B cell (primary cell): ENCODE measurements at regions not wholly inside any gene's neighbourhood (a gene's known extent, or its start where the extent isn't known, plus 50 kb on each side); places are given as distances from the start of the nearest gene placed in this dataset.

Experiments
- CTCF ChIP-seq: fragments of 200-600 bp; IDR thresholded peaks from one replicate; pipeline ENCODE4 v1.8.0; 2022; ENCODE audit warnings: antibody characterized with exemption, mild to moderate bottlenecking
- EZH2 ChIP-seq: IDR thresholded peaks from 2 replicates; pipeline ENCODE4 v1.6.1; 2012; ENCODE audit warnings: borderline replicate concordance, low read depth, mild to moderate bottlenecking, moderate library complexity, low read length; ENCODE audit not compliant: insufficient read depth, poor library complexity, severe bottlenecking

GRCh38 chr4:138627096-138627495, 384.9 kb upstream of the SLC7A11 start:
- TF ChIP-seq CTCF (no peak), EZH2 (no peak)
